GM12872 (cell line): ENCODE measurements at regions not wholly inside any gene's neighbourhood (a gene's known extent, or its start where the extent isn't known, plus 50 kb on each side); places are given as distances from the start of the nearest gene placed in this dataset.

Experiments
- CTCF ChIP-seq: IDR thresholded peaks from 3 replicates; pipeline ENCODE4 v1.5.1; 2011; ENCODE audit warnings: low read depth, mild to moderate bottlenecking, low read length, moderate library complexity; ENCODE audit not compliant: insufficient read depth

DNA sequence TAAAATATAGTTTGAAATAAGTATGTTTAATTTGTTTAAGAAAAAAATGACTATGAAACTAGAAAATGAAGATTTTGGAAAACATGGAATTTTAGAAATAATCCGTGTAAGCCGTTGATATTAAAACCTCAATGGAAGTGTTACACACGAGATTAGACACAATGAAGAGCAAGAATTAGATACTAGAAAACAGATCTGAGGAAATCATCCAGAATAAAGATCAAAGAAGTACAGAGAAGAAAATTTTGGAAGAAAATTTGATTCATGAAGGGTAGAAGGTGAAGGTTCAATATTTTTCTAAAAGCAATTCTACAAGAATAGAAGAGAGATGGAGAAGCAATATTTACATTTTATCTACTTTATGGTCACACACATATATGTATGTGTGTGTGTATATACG, 52.5 kb upstream of the SATB1 start:
- no peak for TF ChIP-seq CTCF
